ENCODE measurements at regions not wholly inside any gene's neighbourhood (a gene's known extent, or its start where the extent isn't known, plus 50 kb on each side); places are given as distances from the start of the nearest gene placed in this dataset.
"Not testable (repeated sequence)": the region's sequence is repeated elsewhere in the genome, so short reads cannot be mapped to it uniquely, and the experiment has no call there.

- no peak overlapping the region for H3K4me3 Mint-ChIP-seq
- H3K9me3 Mint-ChIP-seq, result peaks cover 15% of the 10 kb centered on the region
- no peak for DNase-seq (ENCODE audit: low read depth, low spot score)
- no peak overlapping the region for H3K27ac Mint-ChIP-seq (ENCODE audit: unreplicated experiment)
- no peak for TF ChIP-seq CTCF (conservative IDR thresholded peaks at IDR 0.05)
- no peaks in the 10 kb centered on the region for H3K27me3 Mint-ChIP-seq (ENCODE audit: low read depth)
- H3K36me3 Mint-ChIP-seq (ENCODE audit: low read depth), result no peaks in the 10 kb centered on the region
- H3K4me1 Mint-ChIP-seq, result no peaks in the 10 kb centered on the region
These were observed 698.7 kb downstream of the GABRG1 start for GRCh38 chr4:45425135-45425534.

- Mint-ChIP-seq H3K27me3 (ENCODE audit: low read depth) (no peaks in the 10 kb centered on the region), H3K36me3 (ENCODE audit: low read depth) (no peaks in the 10 kb centered on the region), H3K4me1 (no peaks in the 10 kb centered on the region), H3K27ac (ENCODE audit: unreplicated experiment) (peak overlapping the region; percentile 35), H3K9me3 (peaks cover 15% of the 10 kb centered on the region), H3K4me3 (no peak overlapping the region)
- DNase-seq (ENCODE audit: low read depth, low spot score), result no peak
- no peak for TF ChIP-seq CTCF (conservative IDR thresholded peaks at IDR 0.05)
These were observed 697.5 kb upstream of the GNPDA2 start for GRCh38 chr4:45423896-45424295.

GRCh38 chr4:45420091-45420674 is 693.8 kb upstream of the GNPDA2 start:
- not testable (repeated sequence) for H3K4me1 Mint-ChIP-seq; H3K36me3 Mint-ChIP-seq (ENCODE audit: low read depth); H3K27ac Mint-ChIP-seq (ENCODE audit: unreplicated experiment); H3K4me3 Mint-ChIP-seq; H3K27me3 Mint-ChIP-seq (ENCODE audit: low read depth); DNase-seq (ENCODE audit: low read depth, low spot score)
- peaks cover 15% of the 10 kb centered on the region for H3K9me3 Mint-ChIP-seq

GRCh38 chr4:45410701-45411210 is 684.4 kb upstream of the GNPDA2 start:
- no peak for TF ChIP-seq CTCF (conservative IDR thresholded peaks at IDR 0.05)
- Mint-ChIP-seq H3K27ac (ENCODE audit: unreplicated experiment) (no peak overlapping the region), H3K9me3 (no peaks in the 10 kb centered on the region), H3K4me3 (no peak overlapping the region), H3K36me3 (ENCODE audit: low read depth) (no peaks in the 10 kb centered on the region), H3K4me1 (no peaks in the 10 kb centered on the region), H3K27me3 (ENCODE audit: low read depth) (no peaks in the 10 kb centered on the region)
- DNase-seq (ENCODE audit: low read depth, low spot score), result no peak

- Mint-ChIP-seq H3K4me3 (no peak overlapping the region), H3K36me3 (ENCODE audit: low read depth) (no peaks in the 10 kb centered on the region), H3K27me3 (ENCODE audit: low read depth) (no peaks in the 10 kb centered on the region), H3K4me1 (no peaks in the 10 kb centered on the region), H3K27ac (ENCODE audit: unreplicated experiment) (no peak overlapping the region), H3K9me3 (peaks cover 2% of the 10 kb centered on the region)
- TF ChIP-seq CTCF (conservative IDR thresholded peaks at IDR 0.05), result no peak
- DNase-seq (ENCODE audit: low read depth, low spot score), result no peak
These were observed 683.2 kb upstream of the GNPDA2 start for GRCh38 chr4:45409536-45409935.

- H3K27me3 Mint-ChIP-seq (ENCODE audit: low read depth), result no peaks in the 10 kb centered on the region
- TF ChIP-seq CTCF (conservative IDR thresholded peaks at IDR 0.05), result no peak
- no peak overlapping the region for H3K4me3 Mint-ChIP-seq
- peaks cover 7% of the 10 kb centered on the region for H3K9me3 Mint-ChIP-seq
- H3K4me1 Mint-ChIP-seq, result no peaks in the 10 kb centered on the region
- H3K36me3 Mint-ChIP-seq (ENCODE audit: low read depth), result no peaks in the 10 kb centered on the region
- no peak for DNase-seq (ENCODE audit: low read depth, low spot score)
- no peak overlapping the region for H3K27ac Mint-ChIP-seq (ENCODE audit: unreplicated experiment)
These were observed 682.6 kb upstream of the GNPDA2 start for GRCh38 chr4:45408996-45409395.
